Endothelial cell of umbilical vein (primary cell): ENCODE measurements at regions not wholly inside any gene's neighbourhood (a gene's known extent, or its start where the extent isn't known, plus 50 kb on each side); places are given as distances from the start of the nearest gene placed in this dataset.

Experiments used
- BruUV-seq: library from RNA; stranded (reverse); fragments of 400-500 nt; replicated peaks from 2 replicates; lab custom pipeline; 2021; lab: Mats Ljungman, UMichigan
- CTCF ChIA-PET: fragments of 300-600, 350-600 bp; sonication (Branson Sonifier 250); formaldehyde crosslinking; loops from one replicate; lab custom pipeline; 2021; ENCODE audit warnings: antibody characterized with exemption, inconsistent platforms; lab: Charles Lee
- POLR2A ChIA-PET: fragments of 300-600, 350-600 bp; sonication (Branson Sonifier 250); formaldehyde crosslinking; loops from one replicate; lab custom pipeline; 2021; ENCODE audit warnings: antibody characterized with exemption, inconsistent platforms; lab: Charles Lee
- DNase-seq: peaks from one replicate; pipeline ENCODE4 v3.0.0-alpha.2; 2011; ENCODE audit warnings: low read depth, low spot score
- FAIRE-seq: peaks from 2 replicates; lab custom pipeline; 2011; peaks lifted over from hg19 to GRCh38; lab: Jason Lieb, UNC
- H2AFZ ChIP-seq: 2 replicates; pipeline ENCODE4 v1.6.0; 2012; ENCODE audit warnings: low read depth, low read length, control low read depth, inconsistent platforms
- H3K27ac ChIP-seq: 2 replicates; pipeline ENCODE4 v1.5.1; 2011; ENCODE audit warnings: low read depth, mild to moderate bottlenecking, control low read depth, low read length, moderate library complexity; ENCODE audit not compliant: insufficient read depth
- H3K27me3 ChIP-seq, 2 experiments: 2 replicates each; pipeline versions ENCODE4 v1.6.0 to v1.6.1; 2011; ENCODE audit warnings: low read length in 2 of 2, mixed read lengths in 1 of 2; ENCODE audit not compliant: control insufficient read depth in 2 of 2, insufficient read depth in 2 of 2
- H3K36me3 ChIP-seq, 2 experiments: 2 replicates in 1 of 2; 3 replicates in 1 of 2; pipeline ENCODE4 v1.5.1; 2011; ENCODE audit warnings: low read length in 2 of 2, mild to moderate bottlenecking in 1 of 2, moderate library complexity in 1 of 2; ENCODE audit not compliant: control insufficient read depth in 2 of 2, insufficient read depth in 2 of 2; ENCODE audit errors: extremely low read depth in 1 of 2
- H3K4me1 ChIP-seq: 3 replicates; pipeline ENCODE4 v1.5.1; 2011; ENCODE audit warnings: mild to moderate bottlenecking, low read length; ENCODE audit not compliant: control insufficient read depth, insufficient read depth; ENCODE audit errors: extremely low read depth
- H3K4me2 ChIP-seq: 2 replicates; pipeline ENCODE4 v1.6.1; 2011; ENCODE audit warnings: low read length, control low read depth, mixed read lengths; ENCODE audit not compliant: insufficient read depth
- H3K4me3 ChIP-seq, 3 experiments: fragments of 200-600 bp in 1 of 3; sonication (generic), shearing (Covaris generic) in 1 of 3; replicated peaks in 1 of 3; 2 replicates each; pipeline ENCODE4 v1.5.1; 2011 to 2016; ENCODE audit warnings: control low read depth in 3 of 3, low read length in 3 of 3, mild to moderate bottlenecking in 2 of 3, inconsistent platforms in 1 of 3, low read depth in 1 of 3, moderate library complexity in 1 of 3; ENCODE audit not compliant: insufficient read depth in 1 of 3
- H3K79me2 ChIP-seq: 2 replicates; pipeline ENCODE4 v1.6.0; 2012; ENCODE audit warnings: low read length, inconsistent platforms; ENCODE audit not compliant: control insufficient read depth, insufficient read depth
- H3K9ac ChIP-seq: replicated peaks from 2 replicates; pipeline ENCODE3; 2011; ENCODE audit warnings: low read length, control low read depth; ENCODE audit not compliant: insufficient read depth; ENCODE audit errors: extremely low read depth
- H3K9me1 ChIP-seq: replicated peaks from 3 replicates; pipeline ENCODE4 v1.6.0; 2011; ENCODE audit warnings: mild to moderate bottlenecking, low read length; ENCODE audit not compliant: control insufficient read depth, insufficient read depth; ENCODE audit errors: extremely low read depth
- H3K9me3 ChIP-seq: replicated peaks from 2 replicates; pipeline ENCODE4 v1.5.1; 2012; ENCODE audit warnings: low read length, inconsistent platforms; ENCODE audit not compliant: control insufficient read depth, insufficient read depth
- H4K20me1 ChIP-seq: replicated peaks from 2 replicates; pipeline ENCODE3; 2011; ENCODE audit warnings: mild to moderate bottlenecking, low read length; ENCODE audit not compliant: control insufficient read depth, insufficient read depth; ENCODE audit errors: extremely low read depth
- EZH2 ChIP-seq: IDR thresholded peaks from 2 replicates; pipeline ENCODE4 v1.6.1; 2012; ENCODE audit warnings: borderline replicate concordance, low read depth, mild to moderate bottlenecking, moderate library complexity, low read length, inconsistent platforms; ENCODE audit not compliant: severe bottlenecking
- FOS ChIP-seq: IDR thresholded peaks from 2 replicates; pipeline ENCODE4 v1.6.1; 2011; ENCODE audit warnings: mild to moderate bottlenecking, low read length, moderate library complexity, borderline replicate concordance; ENCODE audit not compliant: insufficient read depth
- GATA2 ChIP-seq: IDR thresholded peaks from 2 replicates; pipeline ENCODE4 v1.7.0; 2011; ENCODE audit warnings: low read depth, mild to moderate bottlenecking, moderate library complexity, mixed read lengths, low read length; ENCODE audit not compliant: insufficient read length, insufficient read depth
- JUN ChIP-seq: IDR thresholded peaks from 2 replicates; pipeline ENCODE4 v1.6.1; 2011; ENCODE audit warnings: borderline replicate concordance, low read depth; ENCODE audit not compliant: insufficient read length, insufficient read depth
- MYC ChIP-seq: IDR thresholded peaks from one replicate; pipeline ENCODE4 v1.6.1; 2011; ENCODE audit warnings: mild to moderate bottlenecking, low read depth, low read length
- POLR2A ChIP-seq: IDR thresholded peaks from 2 replicates; pipeline ENCODE4 v1.6.1; 2012; ENCODE audit warnings: low read depth, mild to moderate bottlenecking, control low read depth, low read length
- POLR2AphosphoS5 ChIP-seq: IDR thresholded peaks from 2 replicates; pipeline ENCODE4 v1.6.1; 2012; ENCODE audit warnings: low read depth, mild to moderate bottlenecking, control low read depth, low read length, moderate library complexity; ENCODE audit not compliant: insufficient read depth
- dilution Hi-C: fragments of 300-500 bp; cut with MboI; formaldehyde crosslinking; loops from one replicate; pipeline ENCODE4 v1.15.0; 2019; ENCODE audit warnings: low sequenced_read_pairs; ENCODE audit not compliant: extremely low pct_ligation_motif_present
- intact Hi-C: fragments of 100-400 bp; cut with micrococcal nuclease; formaldehyde crosslinking; loops from one replicate; pipeline ENCODE4 v1.10.0; 2022
- TF ChIP-seq, protein P1 (sequence below), 2 donors: IDR thresholded peaks; 1 replicate in 1 of 2; 2 replicates in 1 of 2; pipeline ENCODE4 v1.5.1; 2011; ENCODE audit warnings: low read length in 2 of 2, mild to moderate bottlenecking in 2 of 2, moderate library complexity in 2 of 2, control low read depth in 1 of 2, inconsistent platforms in 1 of 2, low read depth in 1 of 2; ENCODE audit not compliant: insufficient read depth in 1 of 2; ENCODE audit errors: extremely low read depth in 1 of 2
- TF ChIP-seq, protein P2 (sequence below): IDR thresholded peaks from 2 replicates; pipeline ENCODE4 v1.6.1; 2011; ENCODE audit not compliant: insufficient read depth, insufficient read length

DNA sequence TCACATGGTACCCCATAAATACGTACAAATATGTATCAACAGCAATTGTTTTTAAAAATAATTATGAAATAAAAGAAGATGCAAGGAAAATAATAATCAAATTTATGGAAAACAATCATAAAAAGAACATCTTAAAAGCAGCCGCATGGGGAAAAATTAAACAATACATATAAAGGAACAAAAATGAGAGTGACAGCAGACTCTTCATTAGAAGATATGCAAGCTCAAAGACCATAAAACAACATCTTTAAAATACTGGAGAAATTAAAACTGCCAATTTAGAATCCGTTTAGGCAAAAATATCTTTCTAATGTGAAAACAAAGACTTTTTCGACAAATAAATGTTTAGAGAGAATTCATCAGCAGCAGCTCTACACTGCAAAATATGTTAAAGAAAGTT lies 190.6 kb upstream of the C11orf58 start:
- H3K4me2 ChIP-seq = no peak overlapping the region
- no peaks in the 10 kb centered on the region for H3K79me2 ChIP-seq
- TF ChIP-seq FOS (no peak), JUN (no peak), MYC (no peak), GATA2 (no peak), POLR2A (no peak), POLR2AphosphoS5 (no peak), EZH2 (no peak)
- TF ChIP-seq, protein P1, sequence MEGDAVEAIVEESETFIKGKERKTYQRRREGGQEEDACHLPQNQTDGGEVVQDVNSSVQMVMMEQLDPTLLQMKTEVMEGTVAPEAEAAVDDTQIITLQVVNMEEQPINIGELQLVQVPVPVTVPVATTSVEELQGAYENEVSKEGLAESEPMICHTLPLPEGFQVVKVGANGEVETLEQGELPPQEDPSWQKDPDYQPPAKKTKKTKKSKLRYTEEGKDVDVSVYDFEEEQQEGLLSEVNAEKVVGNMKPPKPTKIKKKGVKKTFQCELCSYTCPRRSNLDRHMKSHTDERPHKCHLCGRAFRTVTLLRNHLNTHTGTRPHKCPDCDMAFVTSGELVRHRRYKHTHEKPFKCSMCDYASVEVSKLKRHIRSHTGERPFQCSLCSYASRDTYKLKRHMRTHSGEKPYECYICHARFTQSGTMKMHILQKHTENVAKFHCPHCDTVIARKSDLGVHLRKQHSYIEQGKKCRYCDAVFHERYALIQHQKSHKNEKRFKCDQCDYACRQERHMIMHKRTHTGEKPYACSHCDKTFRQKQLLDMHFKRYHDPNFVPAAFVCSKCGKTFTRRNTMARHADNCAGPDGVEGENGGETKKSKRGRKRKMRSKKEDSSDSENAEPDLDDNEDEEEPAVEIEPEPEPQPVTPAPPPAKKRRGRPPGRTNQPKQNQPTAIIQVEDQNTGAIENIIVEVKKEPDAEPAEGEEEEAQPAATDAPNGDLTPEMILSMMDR (IDR thresholded peaks at IDR 0.05; ENCODE audit: extremely low read depth in 1 of 2, insufficient read depth in 1 of 2, low read depth in 1 of 2, low read length in 2 of 2) = no peak
- TF ChIP-seq, protein P2, sequence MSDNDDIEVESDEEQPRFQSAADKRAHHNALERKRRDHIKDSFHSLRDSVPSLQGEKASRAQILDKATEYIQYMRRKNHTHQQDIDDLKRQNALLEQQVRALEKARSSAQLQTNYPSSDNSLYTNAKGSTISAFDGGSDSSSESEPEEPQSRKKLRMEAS = no peak
- no peak overlapping the region for H2AFZ ChIP-seq
- BruUV-seq = no TSS peak
- no peak overlapping the region for H3K9ac ChIP-seq
- POLR2A ChIA-PET = no interaction called here
- no peak overlapping the region for H3K27ac ChIP-seq
- no peaks in the 10 kb centered on the region for H3K27me3 ChIP-seq
- H3K36me3 ChIP-seq = no peaks in the 10 kb centered on the region
- no peaks in the 10 kb centered on the region for H3K9me1 ChIP-seq
- no peaks in the 10 kb centered on the region for H4K20me1 ChIP-seq
- H3K4me3 ChIP-seq = no peak overlapping the region
- dilution Hi-C loops = no loop called here
- CTCF ChIA-PET = no interaction called here
- FAIRE-seq = no peak
- DNase-seq = no peak
- no peaks in the 10 kb centered on the region for H3K9me3 ChIP-seq
- intact Hi-C loops = no loop called here
- peaks cover 3% of the 10 kb centered on the region for H3K4me1 ChIP-seq
